PFSK-1 (cell line): ENCODE measurements at regions not wholly inside any gene's neighbourhood (a gene's known extent, or its start where the extent isn't known, plus 50 kb on each side); places are given as distances from the start of the nearest gene placed in this dataset.

Experiments
- FOXP2 ChIP-seq: optimal IDR thresholded peaks from 2 replicates; pipeline ENCODE3; 2011; ENCODE audit warnings: borderline replicate concordance, control low read depth, inconsistent platforms; ENCODE audit not compliant: insufficient read depth; ENCODE audit errors: extremely low read length, extremely low read depth
- POLR2AphosphoS5 ChIP-seq: IDR thresholded peaks from 2 replicates; pipeline ENCODE4 v1.6.1; 2012; ENCODE audit warnings: low read depth, mild to moderate bottlenecking, control low read depth, low read length, moderate library complexity
- REST ChIP-seq, 2 experiments: IDR thresholded peaks; 2 replicates each; pipeline versions ENCODE4 v1.6.1 to v1.8.0; 2011 to 2012; ENCODE audit warnings: low read depth in 2 of 2, low read length in 2 of 2, control low read depth in 1 of 2, inconsistent platforms in 1 of 2, mild to moderate bottlenecking in 1 of 2, moderate library complexity in 1 of 2; ENCODE audit not compliant: insufficient read depth in 1 of 2
- SIN3A ChIP-seq: IDR thresholded peaks from 2 replicates; pipeline ENCODE4 v1.6.1; 2012; ENCODE audit warnings: mild to moderate bottlenecking, low read length, moderate library complexity, borderline replicate concordance; ENCODE audit not compliant: insufficient read depth
- TAF1 ChIP-seq: IDR thresholded peaks from 2 replicates; pipeline ENCODE4 v1.6.1; 2012; ENCODE audit warnings: low read length, control low read depth, borderline replicate concordance; ENCODE audit not compliant: insufficient read depth

GRCh38 chr1:81187635-81188034 lies 613.1 kb upstream of the ADGRL2 start:
- TF ChIP-seq POLR2AphosphoS5 (no peak), REST (IDR thresholded peaks at IDR 0.05; ENCODE audit: insufficient read depth in 1 of 2, low read depth in 2 of 2, low read length in 2 of 2) (no peak), FOXP2 (no peak), TAF1 (no peak), SIN3A (no peak)

GRCh38 chr1:81186261-81186660 lies 614.5 kb upstream of the ADGRL2 start:
- TF ChIP-seq REST (IDR thresholded peaks at IDR 0.05; ENCODE audit: insufficient read depth in 1 of 2, low read depth in 2 of 2, low read length in 2 of 2) = no peak
- TF ChIP-seq FOXP2 = no peak
- no peak for TF ChIP-seq SIN3A
- TF ChIP-seq POLR2AphosphoS5 = no peak
- no peak for TF ChIP-seq TAF1

GRCh38 chr1:81183553-81183952 lies 617.2 kb upstream of the ADGRL2 start:
- no peak for TF ChIP-seq SIN3A
- TF ChIP-seq REST (IDR thresholded peaks at IDR 0.05; ENCODE audit: insufficient read depth in 1 of 2, low read depth in 2 of 2, low read length in 2 of 2) = no peak
- TF ChIP-seq POLR2AphosphoS5 = no peak
- TF ChIP-seq FOXP2 = no peak
- TF ChIP-seq TAF1 = no peak

GRCh38 chr1:81183051-81183450 lies 617.7 kb upstream of the ADGRL2 start:
- no peak for TF ChIP-seq TAF1
- no peak for TF ChIP-seq REST (IDR thresholded peaks at IDR 0.05; ENCODE audit: insufficient read depth in 1 of 2, low read depth in 2 of 2, low read length in 2 of 2)
- no peak for TF ChIP-seq SIN3A
- no peak for TF ChIP-seq POLR2AphosphoS5
- TF ChIP-seq FOXP2 = no peak

GRCh38 chr1:81179242-81179641 lies 621.5 kb upstream of the ADGRL2 start:
- TF ChIP-seq FOXP2 = no peak
